ENCODE measurements at regions not wholly inside any gene's neighbourhood (a gene's known extent, or its start where the extent isn't known, plus 50 kb on each side); places are given as distances from the start of the nearest gene placed in this dataset.

GRCh38 chr1:162991444-162991843, 77.7 kb upstream of the RGS4 start:
- no peaks in the 10 kb centered on the region for H3K4me1 ChIP-seq (replicated peaks in 1 of 4; ENCODE audit: control insufficient read depth in 3 of 4, insufficient read depth in 4 of 4, low read length in 3 of 4)
- no peak overlapping the region for H3K9ac ChIP-seq (replicated peaks in 1 of 4; ENCODE audit: extremely low read depth in 1 of 4, low read depth in 3 of 4, low read length in 3 of 4)
- H3K4me2 ChIP-seq (ENCODE audit: insufficient read depth in 1 of 2, low read depth in 2 of 2, low read length in 2 of 2), result no peak overlapping the region
- H3K27ac ChIP-seq (ENCODE audit: low read depth, low read length), result no peak overlapping the region
- H2BK12ac ChIP-seq (ENCODE audit: low read depth, low read length), result no peak overlapping the region
- H2BK120ac ChIP-seq (replicated peaks; ENCODE audit: low read depth, low read length), result no peak overlapping the region
- H3K56ac ChIP-seq (replicated peaks; ENCODE audit: insufficient read length, low read depth, low read length), result no peak overlapping the region
- H2BK5ac ChIP-seq (ENCODE audit: low read depth, low read length), result no peak overlapping the region
- FAIRE-seq (no peak), DNase-seq (ENCODE audit: low read depth in 1 of 2, low spot score in 2 of 2) (no peak)
- H3K4ac ChIP-seq (replicated peaks; ENCODE audit: insufficient read length, low read depth, low read length), result no peak overlapping the region
- H4K91ac ChIP-seq (replicated peaks; ENCODE audit: insufficient read length, low read length), result no peak overlapping the region
- H3K4me3 ChIP-seq (ENCODE audit: extremely low read depth in 1 of 4, insufficient read depth in 2 of 4, low read depth in 3 of 4, low read length in 4 of 4), result no peak overlapping the region
- H2BK20ac ChIP-seq (ENCODE audit: low read length), result no peak overlapping the region
- 91% methylated on average over 6 of the region's 6 CpGs; no CpG with 5 or more reads in 1 of the 2 experiments for WGBS, 2 experiments (ENCODE audit: extremely low coverage in 1 of 2, insufficient coverage in 1 of 2, insufficient read length in 1 of 2, insufficient replicate concordance in 2 of 2, low coverage in 1 of 2, low lambda C conversion rate in 2 of 2, missing lambda C conversion rate in 1 of 2)
- no peaks in the 10 kb centered on the region for H4K20me1 ChIP-seq (replicated peaks in 1 of 2; ENCODE audit: control insufficient read depth in 1 of 2, insufficient read depth in 2 of 2, low read length in 2 of 2)
- H3K9me3 ChIP-seq (ENCODE audit: insufficient read depth in 2 of 2, low read depth in 1 of 2, low read length in 1 of 2), result no peaks in the 10 kb centered on the region
- no peaks in the 10 kb centered on the region for H3K79me2 ChIP-seq (ENCODE audit: control insufficient read depth in 1 of 2, insufficient read depth in 2 of 2, low read length in 2 of 2)
- H3K14ac ChIP-seq (ENCODE audit: insufficient read length), result no peak overlapping the region
- TF ChIP-seq ZNF274 (IDR thresholded peaks at IDR 0.05; ENCODE audit: borderline replicate concordance, extremely low read depth, low read length) (no peak), TAF7 (optimal IDR thresholded peaks at IDR 0.05; ENCODE audit: borderline replicate concordance, low read depth, low read length) (no peak), KDM4A (IDR thresholded peaks at IDR 0.05; ENCODE audit: low read depth, low read length, severe bottlenecking) (no peak), RNF2 (IDR thresholded peaks at IDR 0.05; ENCODE audit: borderline replicate concordance, low read depth, low read length, missing control alignments, poor library complexity, severe bottlenecking) (no peak), RFX5 (IDR thresholded peaks at IDR 0.05; ENCODE audit: borderline replicate concordance, low read depth, low read length) (no peak), RXRA (IDR thresholded peaks at IDR 0.05; ENCODE audit: insufficient read depth, low read depth, low read length) (no peak), NRF1 (IDR thresholded peaks at IDR 0.05; ENCODE audit: low read depth, low read length) (no peak), TAF1 (IDR thresholded peaks at IDR 0.05; ENCODE audit: low read depth, low read length) (no peak)
- no peak overlapping the region for H3K23ac ChIP-seq (ENCODE audit: insufficient read length)
- no peak overlapping the region for H2AFZ ChIP-seq (ENCODE audit: low read length)
- H4K8ac ChIP-seq (ENCODE audit: extremely low read depth, insufficient read depth, low read length), result no peak overlapping the region
- no peaks in the 10 kb centered on the region for H3K27me3 ChIP-seq (replicated peaks in 1 of 4; ENCODE audit: control insufficient read depth in 3 of 4, extremely low read depth in 1 of 4, insufficient read depth in 3 of 4, low read length in 3 of 4)
- no peak overlapping the region for H2BK15ac ChIP-seq (ENCODE audit: low read length)
- H3K18ac ChIP-seq (ENCODE audit: extremely low read depth, low read length), result no peak overlapping the region
- H4K5ac ChIP-seq (ENCODE audit: insufficient read length, low read depth, low read length), result no peak overlapping the region
- ChIA-PET CTCF (ENCODE audit: partially characterized antibody) (interaction anchor here (0.8 to 1.6 kb wide), 3 partner anchors 18 to 78 kb away, joined by 3 to 6 read pairs (median 3); partner anchors contain the start of gene RGS4), POLR2A (ENCODE audit: partially characterized antibody) (interaction anchor here (0.6 kb wide), 1 partner anchor 41 kb away, joined by 3 read pairs; no protein-coding TSS in a partner anchor)
- no peak overlapping the region for H2AK5ac ChIP-seq (ENCODE audit: low read depth, low read length)
- H3K79me1 ChIP-seq (ENCODE audit: low read depth, low read length), result no peaks in the 10 kb centered on the region
- no peaks in the 10 kb centered on the region for H3K23me2 ChIP-seq (ENCODE audit: low read depth, low read length)
- H3K36me3 ChIP-seq (ENCODE audit: control insufficient read depth in 2 of 4, insufficient read depth in 4 of 4, low read length in 3 of 4), result no peaks in the 10 kb centered on the region
